ENCODE measurements at regions not wholly inside any gene's neighbourhood (a gene's known extent, or its start where the extent isn't known, plus 50 kb on each side); places are given as distances from the start of the nearest gene placed in this dataset.

- TF ChIP-seq POLR2A (IDR thresholded peaks at IDR 0.05) (no peak), CTCF (IDR thresholded peaks at IDR 0.05 in 8 of 11, conservative IDR thresholded peaks at IDR 0.05 in 3 of 11) (no peak)
Measured at GRCh38 chr12:28891126-28891525, 258.0 kb upstream of the FAR2 start.

Data from spleen (tissue), 7 donors.